ENCODE measurements at regions not wholly inside any gene's neighbourhood (a gene's known extent, or its start where the extent isn't known, plus 50 kb on each side); places are given as distances from the start of the nearest gene placed in this dataset.

DNA sequence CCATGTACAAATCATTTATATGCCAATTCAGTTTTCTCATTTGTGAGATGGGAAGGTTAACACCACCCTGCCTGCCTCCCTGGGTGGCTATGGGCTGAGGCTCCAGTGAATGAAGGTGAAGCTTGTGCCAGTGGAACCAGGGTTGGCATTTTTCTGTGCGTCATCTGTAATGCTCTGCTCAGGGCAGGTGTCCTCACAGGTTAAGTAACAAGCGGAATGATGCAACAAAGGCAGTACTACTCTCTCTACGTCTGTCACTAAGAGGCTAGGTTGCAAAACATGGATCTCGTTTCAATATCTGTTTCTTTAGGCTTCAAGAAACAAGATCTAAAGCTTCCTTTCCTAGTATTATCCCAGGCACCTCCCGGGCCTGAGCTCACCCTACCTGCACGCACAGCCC lies 67.0 kb upstream of the ZNF648 start:
- no peaks in the 10 kb centered on the region for H3K36me3 ChIP-seq (ENCODE audit: control insufficient read depth, insufficient read depth, low read length)
- no peak overlapping the region for H3K9ac ChIP-seq (ENCODE audit: insufficient read depth, low read length)
- no peaks in the 10 kb centered on the region for H4K20me1 ChIP-seq (ENCODE audit: control insufficient read depth, extremely low read depth, insufficient read depth, low read length)
- H3K27ac ChIP-seq (ENCODE audit: insufficient read depth, low read length): no peak overlapping the region
- no peaks in the 10 kb centered on the region for H3K4me1 ChIP-seq (ENCODE audit: control insufficient read depth, extremely low read depth, insufficient read depth, low read length)
- no peaks in the 10 kb centered on the region for H3K79me2 ChIP-seq (ENCODE audit: control insufficient read depth, insufficient read depth, low read length)
- H2AFZ ChIP-seq (ENCODE audit: low read length): no peak overlapping the region
- no peak overlapping the region for H3K4me3 ChIP-seq (replicated peaks in 1 of 4; ENCODE audit: control extremely low read depth in 1 of 4, insufficient read depth in 1 of 4, low read depth in 3 of 4, low read length in 4 of 4)
- TF ChIP-seq, protein P1, sequence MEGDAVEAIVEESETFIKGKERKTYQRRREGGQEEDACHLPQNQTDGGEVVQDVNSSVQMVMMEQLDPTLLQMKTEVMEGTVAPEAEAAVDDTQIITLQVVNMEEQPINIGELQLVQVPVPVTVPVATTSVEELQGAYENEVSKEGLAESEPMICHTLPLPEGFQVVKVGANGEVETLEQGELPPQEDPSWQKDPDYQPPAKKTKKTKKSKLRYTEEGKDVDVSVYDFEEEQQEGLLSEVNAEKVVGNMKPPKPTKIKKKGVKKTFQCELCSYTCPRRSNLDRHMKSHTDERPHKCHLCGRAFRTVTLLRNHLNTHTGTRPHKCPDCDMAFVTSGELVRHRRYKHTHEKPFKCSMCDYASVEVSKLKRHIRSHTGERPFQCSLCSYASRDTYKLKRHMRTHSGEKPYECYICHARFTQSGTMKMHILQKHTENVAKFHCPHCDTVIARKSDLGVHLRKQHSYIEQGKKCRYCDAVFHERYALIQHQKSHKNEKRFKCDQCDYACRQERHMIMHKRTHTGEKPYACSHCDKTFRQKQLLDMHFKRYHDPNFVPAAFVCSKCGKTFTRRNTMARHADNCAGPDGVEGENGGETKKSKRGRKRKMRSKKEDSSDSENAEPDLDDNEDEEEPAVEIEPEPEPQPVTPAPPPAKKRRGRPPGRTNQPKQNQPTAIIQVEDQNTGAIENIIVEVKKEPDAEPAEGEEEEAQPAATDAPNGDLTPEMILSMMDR (conservative IDR thresholded peaks at IDR 0.05 in 1 of 2, IDR thresholded peaks at IDR 0.05 in 1 of 2; ENCODE audit: low read depth in 1 of 2, low read length in 2 of 2): no peak
- no peak for TF ChIP-seq EZH2 (IDR thresholded peaks at IDR 0.05; ENCODE audit: low read length, missing control alignments)
- no peaks in the 10 kb centered on the region for H3K27me3 ChIP-seq (ENCODE audit: control insufficient read depth, insufficient read depth, low read length)
- no peaks in the 10 kb centered on the region for H3K9me3 ChIP-seq (ENCODE audit: control insufficient read depth, insufficient read depth, low read depth, low read length)
- no peak overlapping the region for H3K4me2 ChIP-seq (ENCODE audit: extremely low read depth, insufficient read depth, low read length)
- no peak for DNase-seq (ENCODE audit: low read depth in 2 of 2)

DNA sequence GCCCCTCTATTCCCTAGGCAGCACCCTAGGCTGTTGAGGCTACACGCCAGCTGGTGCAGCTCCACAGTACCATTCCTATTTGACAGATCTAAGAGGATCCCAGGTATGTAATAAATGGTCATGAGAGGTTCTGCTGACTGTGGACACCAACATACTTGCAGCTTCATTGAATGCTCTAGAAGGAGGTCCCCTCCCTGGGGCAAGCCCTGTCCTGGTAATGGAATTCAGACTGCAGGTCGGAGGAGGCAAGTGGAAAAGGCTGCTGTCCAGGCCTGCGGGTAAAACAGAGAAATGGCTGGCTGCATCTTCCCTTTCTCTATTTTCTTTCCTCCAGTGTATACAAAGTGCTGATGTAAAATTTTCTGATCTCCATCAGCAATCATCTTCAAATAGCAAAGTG lies 66.1 kb upstream of the ZNF648 start:
- no peak for TF ChIP-seq EZH2 (IDR thresholded peaks at IDR 0.05; ENCODE audit: low read length, missing control alignments)
- Histone ChIP-seq H3K9me3 (ENCODE audit: control insufficient read depth, insufficient read depth, low read depth, low read length) (no peaks in the 10 kb centered on the region), H3K4me3 (replicated peaks in 1 of 4; ENCODE audit: control extremely low read depth in 1 of 4, insufficient read depth in 1 of 4, low read depth in 3 of 4, low read length in 4 of 4) (no peak overlapping the region), H2AFZ (ENCODE audit: low read length) (no peak overlapping the region), H3K27ac (ENCODE audit: insufficient read depth, low read length) (no peak overlapping the region), H3K4me1 (ENCODE audit: control insufficient read depth, extremely low read depth, insufficient read depth, low read length) (no peaks in the 10 kb centered on the region), H3K27me3 (ENCODE audit: control insufficient read depth, insufficient read depth, low read length) (no peaks in the 10 kb centered on the region), H4K20me1 (ENCODE audit: control insufficient read depth, extremely low read depth, insufficient read depth, low read length) (no peaks in the 10 kb centered on the region), H3K79me2 (ENCODE audit: control insufficient read depth, insufficient read depth, low read length) (no peaks in the 10 kb centered on the region), H3K36me3 (ENCODE audit: control insufficient read depth, insufficient read depth, low read length) (no peaks in the 10 kb centered on the region), H3K4me2 (ENCODE audit: extremely low read depth, insufficient read depth, low read length) (no peak overlapping the region), H3K9ac (ENCODE audit: insufficient read depth, low read length) (no peak overlapping the region)
- no peak for DNase-seq (ENCODE audit: low read depth in 2 of 2)

DNA sequence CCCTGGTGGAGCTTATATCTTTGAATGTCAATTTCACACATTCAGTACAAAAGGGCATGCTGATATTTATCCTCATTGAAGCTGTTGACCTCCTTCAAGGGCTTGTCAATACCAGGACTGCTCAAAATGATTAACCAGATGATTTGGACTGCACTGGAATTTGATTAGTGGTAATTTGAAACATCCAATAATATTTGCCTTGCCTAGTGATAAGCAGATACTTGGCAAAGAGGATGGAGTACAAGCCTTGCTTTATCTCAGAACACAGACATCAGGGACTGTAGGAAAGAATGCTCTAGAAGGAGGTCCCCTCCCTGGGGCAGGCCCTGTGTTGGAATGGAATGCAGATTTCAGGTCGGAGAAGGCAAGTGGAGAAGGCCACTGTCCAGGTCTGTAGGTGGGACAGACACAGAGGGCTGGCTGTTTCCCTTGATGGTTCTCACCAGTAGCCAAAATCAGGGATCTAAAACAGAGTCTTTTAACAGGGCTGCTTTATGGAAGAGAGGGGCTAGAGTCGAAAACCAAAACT lies 64.8 kb upstream of the ZNF648 start:
- no peaks in the 10 kb centered on the region for H3K27me3 ChIP-seq (ENCODE audit: control insufficient read depth, insufficient read depth, low read length)
- H3K79me2 ChIP-seq (ENCODE audit: control insufficient read depth, insufficient read depth, low read length): no peaks in the 10 kb centered on the region
- no peak overlapping the region for H3K4me2 ChIP-seq (ENCODE audit: extremely low read depth, insufficient read depth, low read length)
- H4K20me1 ChIP-seq (ENCODE audit: control insufficient read depth, extremely low read depth, insufficient read depth, low read length): no peaks in the 10 kb centered on the region
- no peak overlapping the region for H3K27ac ChIP-seq (ENCODE audit: insufficient read depth, low read length)
- H2AFZ ChIP-seq (ENCODE audit: low read length): no peak overlapping the region
- H3K4me3 ChIP-seq (replicated peaks in 1 of 4; ENCODE audit: control extremely low read depth in 1 of 4, insufficient read depth in 1 of 4, low read depth in 3 of 4, low read length in 4 of 4): no peak overlapping the region
- no peak for DNase-seq (ENCODE audit: low read depth in 2 of 2)
- no peak overlapping the region for H3K9ac ChIP-seq (ENCODE audit: insufficient read depth, low read length)
- no peaks in the 10 kb centered on the region for H3K4me1 ChIP-seq (ENCODE audit: control insufficient read depth, extremely low read depth, insufficient read depth, low read length)
- H3K36me3 ChIP-seq (ENCODE audit: control insufficient read depth, insufficient read depth, low read length): no peaks in the 10 kb centered on the region
- TF ChIP-seq, protein P1 (conservative IDR thresholded peaks at IDR 0.05 in 1 of 2, IDR thresholded peaks at IDR 0.05 in 1 of 2; ENCODE audit: low read depth in 1 of 2, low read length in 2 of 2): no peak
- TF ChIP-seq EZH2 (IDR thresholded peaks at IDR 0.05; ENCODE audit: low read length, missing control alignments): no peak
- H3K9me3 ChIP-seq (ENCODE audit: control insufficient read depth, insufficient read depth, low read depth, low read length): no peaks in the 10 kb centered on the region
